SK-N-SH (cell line): ENCODE measurements at regions not wholly inside any gene's neighbourhood (a gene's known extent, or its start where the extent isn't known, plus 50 kb on each side); places are given as distances from the start of the nearest gene placed in this dataset.

Experiments
- CTCF ChIP-seq: fragments of 200-600 bp; sonication (generic); IDR thresholded peaks from 2 replicates; pipeline ENCODE4 v1.6.1; 2017; ENCODE audit warnings: antibody characterized with exemption, mild to moderate bottlenecking, moderate library complexity
- GATA2 ChIP-seq: sonication (generic); formaldehyde crosslinking; IDR thresholded peaks from 2 replicates; pipeline ENCODE4 v1.5.0; 2020; ENCODE audit warnings: mild to moderate bottlenecking, missing genetic modification reagents
- MAX ChIP-seq: IDR thresholded peaks from 2 replicates; pipeline ENCODE4 v1.4.0; 2012; ENCODE audit warnings: low read depth
- MXI1 ChIP-seq: IDR thresholded peaks from 2 replicates; pipeline ENCODE4 v1.6.1; 2012; ENCODE audit warnings: mild to moderate bottlenecking, low read depth, low read length, improper control_type of control experiment
- TAF1 ChIP-seq: IDR thresholded peaks from 2 replicates; pipeline ENCODE4 v1.6.1; 2012; ENCODE audit warnings: low read depth, mild to moderate bottlenecking, low read length, moderate library complexity, borderline replicate concordance

- no peak for TF ChIP-seq TAF1
- TF ChIP-seq MAX, result no peak
- no peak for TF ChIP-seq CTCF
- TF ChIP-seq GATA2 (CRISPR knock-in tag), result no peak
- no peak for TF ChIP-seq MXI1
These were observed 77.5 kb downstream of the DLEU7 start for GRCh38 chr13:50766013-50766412.
